ENCODE measurements at regions not wholly inside any gene's neighbourhood (a gene's known extent, or its start where the extent isn't known, plus 50 kb on each side); places are given as distances from the start of the nearest gene placed in this dataset.

DNA sequence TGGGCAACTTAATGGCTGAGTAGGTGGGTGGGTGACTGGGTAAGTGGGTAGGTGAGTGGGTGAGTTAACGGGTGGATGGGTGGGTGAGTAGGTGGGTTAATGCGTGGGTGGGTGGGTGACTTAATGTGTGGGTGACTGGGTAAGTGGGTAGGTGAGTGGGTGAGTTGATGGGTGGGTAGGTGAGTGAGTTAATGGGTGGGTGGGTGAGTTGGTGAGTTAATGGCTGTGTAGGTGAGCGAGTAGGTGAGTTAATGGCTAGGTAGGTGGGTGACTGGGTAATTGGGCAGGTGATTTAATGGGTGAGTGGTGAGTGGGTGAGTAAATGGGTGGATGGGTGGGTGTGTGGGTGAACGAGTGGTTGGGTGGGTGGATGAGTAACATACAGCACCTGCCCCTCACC, 243.0 kb upstream of the MGMT start:
- no peak for DNase-seq
- H3K4me1 Mint-ChIP-seq: no peaks in the 10 kb centered on the region
- TF ChIP-seq, protein P1, sequence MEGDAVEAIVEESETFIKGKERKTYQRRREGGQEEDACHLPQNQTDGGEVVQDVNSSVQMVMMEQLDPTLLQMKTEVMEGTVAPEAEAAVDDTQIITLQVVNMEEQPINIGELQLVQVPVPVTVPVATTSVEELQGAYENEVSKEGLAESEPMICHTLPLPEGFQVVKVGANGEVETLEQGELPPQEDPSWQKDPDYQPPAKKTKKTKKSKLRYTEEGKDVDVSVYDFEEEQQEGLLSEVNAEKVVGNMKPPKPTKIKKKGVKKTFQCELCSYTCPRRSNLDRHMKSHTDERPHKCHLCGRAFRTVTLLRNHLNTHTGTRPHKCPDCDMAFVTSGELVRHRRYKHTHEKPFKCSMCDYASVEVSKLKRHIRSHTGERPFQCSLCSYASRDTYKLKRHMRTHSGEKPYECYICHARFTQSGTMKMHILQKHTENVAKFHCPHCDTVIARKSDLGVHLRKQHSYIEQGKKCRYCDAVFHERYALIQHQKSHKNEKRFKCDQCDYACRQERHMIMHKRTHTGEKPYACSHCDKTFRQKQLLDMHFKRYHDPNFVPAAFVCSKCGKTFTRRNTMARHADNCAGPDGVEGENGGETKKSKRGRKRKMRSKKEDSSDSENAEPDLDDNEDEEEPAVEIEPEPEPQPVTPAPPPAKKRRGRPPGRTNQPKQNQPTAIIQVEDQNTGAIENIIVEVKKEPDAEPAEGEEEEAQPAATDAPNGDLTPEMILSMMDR (IDR thresholded peaks at IDR 0.05): no peak
- no peak overlapping the region for H3K27ac Mint-ChIP-seq
- ChIA-PET CTCF (no interaction called here), POLR2A (no interaction called here)
- H3K4me3 Mint-ChIP-seq: no peak overlapping the region
- H3K9me3 Mint-ChIP-seq: no peaks in the 10 kb centered on the region
- intact Hi-C loops (cut with micrococcal nuclease): no loop called here
- no peak for ATAC-seq (ENCODE audit: low read depth)
- H3K27me3 Mint-ChIP-seq: no peaks in the 10 kb centered on the region
- no peaks in the 10 kb centered on the region for H3K36me3 Mint-ChIP-seq (ENCODE audit: low read depth)

DNA sequence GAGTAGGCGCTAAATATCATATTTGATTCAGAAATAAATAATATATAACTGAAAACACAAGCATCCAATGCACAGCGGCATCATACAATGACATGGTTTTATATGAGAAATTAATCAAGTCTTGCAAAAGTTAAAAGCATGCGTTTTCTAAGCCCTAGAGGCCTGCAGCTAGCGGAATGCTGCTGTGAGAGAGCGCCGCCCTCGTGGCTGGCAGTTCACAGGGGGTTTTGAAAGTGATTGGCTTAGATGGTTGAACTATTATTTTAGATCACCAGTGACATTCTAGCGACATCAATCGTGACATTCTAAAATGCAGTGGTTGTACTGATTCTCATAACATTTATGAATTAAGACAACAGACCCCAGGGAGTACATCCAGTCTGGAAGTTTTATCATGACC, 235.2 kb upstream of the MGMT start:
- TF ChIP-seq, protein P1 (IDR thresholded peaks at IDR 0.05): no peak
- H3K27me3 Mint-ChIP-seq: no peaks in the 10 kb centered on the region
- H3K4me1 Mint-ChIP-seq: no peaks in the 10 kb centered on the region
- no peaks in the 10 kb centered on the region for H3K9me3 Mint-ChIP-seq
- ChIA-PET POLR2A (no interaction called here), CTCF (no interaction called here)
- no peak overlapping the region for H3K4me3 Mint-ChIP-seq
- no peak for ATAC-seq (ENCODE audit: low read depth)
- no peak overlapping the region for H3K27ac Mint-ChIP-seq
- intact Hi-C loops (cut with micrococcal nuclease): no loop called here
- DNase-seq: no peak
- no peaks in the 10 kb centered on the region for H3K36me3 Mint-ChIP-seq (ENCODE audit: low read depth)

DNA sequence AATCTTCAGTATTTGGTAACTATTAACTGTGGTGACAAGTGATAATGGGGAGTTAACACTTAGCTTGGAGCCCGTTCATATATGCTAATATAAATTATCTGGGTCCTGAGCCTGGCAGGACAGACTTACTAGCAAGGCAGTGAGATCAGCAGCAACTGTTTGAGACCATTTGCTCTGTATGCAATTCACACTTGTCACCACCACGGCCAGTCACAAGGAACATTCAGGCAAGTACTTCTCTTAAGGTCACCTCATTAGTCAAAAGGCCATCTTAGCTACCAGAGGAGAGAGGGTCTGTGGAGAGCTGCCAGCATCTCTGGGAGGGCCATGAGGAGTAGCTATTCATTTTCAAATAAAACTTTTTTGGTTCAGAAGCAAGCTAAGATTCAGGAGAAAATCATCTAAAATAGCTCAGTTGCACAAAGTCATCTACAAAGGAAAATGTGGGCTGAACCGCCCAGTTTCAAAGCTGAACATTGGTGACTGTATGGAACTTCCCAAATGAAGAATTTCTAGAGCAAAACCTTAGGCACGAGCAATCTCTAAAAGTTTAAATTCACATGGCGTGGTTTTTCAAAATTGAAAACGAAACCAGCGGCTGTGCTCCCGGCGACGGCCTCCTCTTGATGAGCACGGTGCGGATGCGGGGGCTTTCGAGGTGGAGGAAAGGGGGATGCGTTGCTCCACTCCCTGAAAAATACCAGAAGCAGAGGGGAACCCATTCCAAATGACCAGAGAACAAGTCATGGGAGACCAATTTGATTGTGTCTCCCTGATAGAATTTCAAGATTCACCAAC, 233.5 kb upstream of the MGMT start:
- TF ChIP-seq, protein P1 (IDR thresholded peaks at IDR 0.05): no peak
- DNase-seq (no peak), ATAC-seq (ENCODE audit: low read depth) (no peak)
- no peaks in the 10 kb centered on the region for H3K9me3 Mint-ChIP-seq
- H3K27ac Mint-ChIP-seq: no peak overlapping the region
- H3K4me1 Mint-ChIP-seq: no peaks in the 10 kb centered on the region
- POLR2A ChIA-PET: no interaction called here
- CTCF ChIA-PET: no interaction called here
- intact Hi-C loops (cut with micrococcal nuclease): no loop called here
- peak overlapping the region; percentile 39 for H3K4me3 Mint-ChIP-seq
- H3K27me3 Mint-ChIP-seq: no peaks in the 10 kb centered on the region
- no peaks in the 10 kb centered on the region for H3K36me3 Mint-ChIP-seq (ENCODE audit: low read depth)

DNA sequence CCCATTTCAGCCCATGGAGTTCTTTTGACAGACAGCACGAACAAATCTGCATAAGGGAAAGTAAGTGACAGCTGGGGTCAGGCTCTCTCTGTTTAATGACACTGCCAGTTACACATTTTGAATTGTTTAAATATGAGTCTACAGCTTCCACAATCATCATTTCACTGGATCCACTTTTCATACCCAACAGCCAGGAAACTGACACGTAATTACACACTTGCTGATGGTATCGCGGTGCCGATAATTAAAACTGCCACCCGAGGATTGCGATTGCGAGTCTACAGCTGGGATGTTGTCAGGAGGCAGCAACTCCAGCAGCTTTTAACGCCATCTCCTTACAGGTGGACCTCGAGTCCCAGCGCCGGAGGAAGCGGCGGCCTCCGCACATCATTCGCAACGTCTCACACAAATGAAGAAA, 230.8 kb upstream of the MGMT start:
- Mint-ChIP-seq H3K4me1 (no peaks in the 10 kb centered on the region), H3K36me3 (ENCODE audit: low read depth) (no peaks in the 10 kb centered on the region), H3K4me3 (no peak overlapping the region), H3K9me3 (no peaks in the 10 kb centered on the region), H3K27ac (no peak overlapping the region), H3K27me3 (no peaks in the 10 kb centered on the region)
- TF ChIP-seq, protein P1 (IDR thresholded peaks at IDR 0.05): no peak
- ChIA-PET POLR2A (no interaction called here), CTCF (no interaction called here)
- no peak for DNase-seq
- ATAC-seq (ENCODE audit: low read depth): no peak
- intact Hi-C loops (cut with micrococcal nuclease): no loop called here

DNA sequence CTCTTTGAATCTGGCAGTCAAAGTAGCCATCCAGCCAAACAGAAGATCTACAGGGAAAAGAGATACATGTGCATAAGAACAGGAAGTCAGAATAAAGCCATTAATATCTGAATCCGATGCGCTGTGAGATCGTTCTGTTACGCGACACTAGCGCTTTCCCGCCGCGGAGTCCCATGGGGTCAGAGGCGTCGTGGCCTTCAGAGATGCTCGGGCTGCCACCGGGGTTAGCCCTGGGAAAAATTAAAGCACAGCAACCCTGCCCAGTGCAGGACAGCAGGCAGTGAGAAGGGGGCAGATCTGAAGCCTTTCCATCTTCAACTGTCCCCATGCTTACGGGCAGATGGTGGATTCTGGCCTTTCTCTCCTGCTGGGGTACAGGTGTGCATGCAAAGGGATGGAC, 225.6 kb upstream of the MGMT start:
- CTCF ChIA-PET: no interaction called here
- Mint-ChIP-seq H3K4me3 (no peak overlapping the region), H3K27ac (no peak overlapping the region), H3K36me3 (ENCODE audit: low read depth) (no peaks in the 10 kb centered on the region), H3K9me3 (no peaks in the 10 kb centered on the region), H3K27me3 (no peaks in the 10 kb centered on the region), H3K4me1 (no peaks in the 10 kb centered on the region)
- ATAC-seq (ENCODE audit: low read depth) (no peak), DNase-seq (no peak)
- POLR2A ChIA-PET: no interaction called here
- TF ChIP-seq, protein P1 (IDR thresholded peaks at IDR 0.05): no peak
- intact Hi-C loops (cut with micrococcal nuclease): no loop called here
